ENCODE measurements at regions not wholly inside any gene's neighbourhood (a gene's known extent, or its start where the extent isn't known, plus 50 kb on each side); places are given as distances from the start of the nearest gene placed in this dataset.
"Not testable (repeated sequence)": the region's sequence is repeated elsewhere in the genome, so short reads cannot be mapped to it uniquely, and the experiment has no call there.

DNA sequence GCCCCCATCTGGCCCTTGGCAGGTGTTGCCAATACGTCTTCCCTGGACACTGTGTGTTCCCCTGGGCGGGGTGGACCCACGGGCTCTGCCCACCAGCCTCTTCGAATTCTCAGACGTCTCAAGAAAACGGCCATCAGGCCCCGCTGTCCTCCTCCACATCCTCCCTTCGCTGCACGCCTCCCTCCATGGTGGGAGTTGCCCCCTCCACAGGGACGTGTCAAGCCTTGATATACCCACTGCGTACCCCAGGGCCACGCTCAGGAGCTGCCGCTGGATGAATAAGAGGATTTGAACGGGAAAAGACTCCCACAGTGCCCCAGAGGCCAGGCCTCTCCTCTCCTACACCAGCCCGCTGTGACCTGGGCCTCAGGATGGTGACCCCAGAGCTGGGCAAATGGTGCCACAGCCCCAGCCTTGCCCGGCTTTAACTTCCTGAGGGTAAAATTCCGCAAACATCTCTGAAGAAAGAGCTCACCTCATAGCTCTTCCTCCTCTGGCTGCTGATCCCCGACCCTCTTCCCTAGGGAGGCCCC, 399.3 kb upstream of the MYT1L start:
- DNase-seq, result no peak

DNA sequence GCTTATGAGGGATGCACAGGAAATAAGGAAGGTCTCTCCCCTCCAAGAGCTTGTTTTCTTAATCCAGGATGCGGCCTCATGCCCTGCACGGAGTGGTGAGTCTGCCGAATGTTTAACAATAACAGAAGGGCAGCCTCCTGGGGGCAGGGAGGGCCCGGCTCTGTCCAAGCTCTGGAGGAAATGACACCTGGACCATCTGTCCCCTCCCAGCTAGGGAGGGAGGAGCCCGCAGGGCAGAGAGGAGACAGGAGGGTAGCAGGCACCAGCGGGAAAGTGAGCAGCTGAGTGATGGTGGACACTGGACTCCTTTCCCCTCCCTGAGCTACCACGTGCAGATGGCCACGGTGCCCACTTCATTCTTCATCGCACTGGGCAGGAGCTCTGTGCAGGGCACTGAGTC, 398.2 kb upstream of the MYT1L start:
- no peak for DNase-seq

DNA sequence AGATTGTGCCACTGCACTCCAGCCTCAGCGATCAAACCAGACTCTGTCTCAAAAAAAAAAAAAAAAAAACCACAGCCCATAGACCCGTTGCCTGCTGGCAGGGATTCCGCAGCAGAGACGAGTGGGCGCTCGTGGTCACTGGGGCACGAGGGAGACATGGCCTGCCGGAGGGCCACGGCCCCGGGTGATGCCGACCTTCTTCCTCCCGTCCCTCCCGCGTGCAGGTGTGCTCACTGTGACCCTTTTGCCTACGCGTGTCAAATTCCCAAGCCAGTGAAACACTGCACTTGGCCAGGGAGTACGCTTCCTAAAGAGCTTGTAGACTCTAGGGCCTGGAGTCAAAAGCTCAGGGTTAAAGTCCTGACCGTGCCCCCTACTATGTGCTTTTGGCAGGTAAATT, 397.6 kb upstream of the MYT1L start:
- no peak for DNase-seq

DNA sequence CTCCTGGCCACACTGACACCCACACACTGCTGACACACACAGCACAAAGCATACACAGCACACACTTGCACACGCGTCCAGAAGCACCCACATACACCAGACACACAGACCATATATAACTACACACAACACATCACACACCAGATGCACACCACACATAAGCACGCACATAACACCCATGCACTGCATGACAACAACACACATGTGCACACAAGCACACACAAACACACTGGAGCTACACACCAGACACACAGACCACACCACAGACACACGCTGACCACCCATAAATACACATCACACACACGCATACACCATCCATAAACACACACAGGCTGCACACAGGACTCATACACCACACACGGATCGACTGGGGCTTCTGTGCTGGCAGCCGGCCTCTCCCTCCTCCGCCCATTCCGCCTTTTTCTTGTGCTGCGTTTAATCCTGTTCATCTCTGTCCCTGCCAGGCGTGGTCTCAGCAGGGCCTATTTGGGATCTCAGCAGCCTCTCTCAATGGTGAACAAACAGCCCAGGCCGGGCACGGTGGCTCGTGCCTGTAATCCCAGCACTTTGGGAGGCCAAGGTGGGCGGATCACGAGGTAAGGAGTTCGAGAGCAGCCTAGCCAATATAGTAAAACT, 396.9 kb upstream of the MYT1L start:
- DNase-seq, result no peak

DNA sequence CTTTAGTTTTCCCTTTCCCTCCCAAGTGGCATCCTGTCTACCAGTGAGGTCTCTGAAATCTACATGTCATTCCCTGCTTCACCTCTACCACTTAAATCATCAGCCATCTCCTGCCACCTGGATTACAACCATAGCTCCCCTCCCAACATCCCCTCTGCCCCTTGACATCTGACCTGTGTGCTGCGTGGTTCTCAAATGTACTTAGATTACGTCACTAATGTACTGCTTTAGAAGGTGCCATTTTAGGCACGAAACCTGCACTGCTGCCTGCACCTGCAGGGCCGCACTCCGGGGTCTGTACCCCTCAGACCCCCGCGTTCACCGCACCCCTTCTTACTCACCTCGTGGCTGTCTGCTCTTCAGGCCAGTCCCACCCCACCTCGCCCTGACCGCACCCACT, 395.1 kb upstream of the MYT1L start:
- no peak for DNase-seq

DNA sequence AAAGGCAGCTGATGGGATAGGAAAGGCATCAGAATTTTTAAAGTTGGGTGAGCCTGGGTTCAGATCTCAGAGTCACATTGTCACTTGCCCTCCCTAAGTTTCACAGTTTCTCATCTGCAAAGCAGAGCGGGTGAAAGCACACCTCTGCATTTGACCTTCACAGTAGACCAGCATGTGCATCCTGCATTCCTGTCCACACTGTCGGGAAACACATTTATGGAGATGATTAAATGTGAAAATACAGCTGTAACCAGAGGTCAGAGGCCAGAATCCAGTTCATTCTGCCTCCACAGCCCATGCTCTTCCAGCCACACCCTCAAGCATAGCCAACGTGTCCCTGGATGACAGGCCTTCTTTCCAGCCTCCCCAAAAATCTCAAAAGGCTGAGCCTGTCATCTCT, 392.0 kb upstream of the MYT1L start:
- DNase-seq, result no peak

DNA sequence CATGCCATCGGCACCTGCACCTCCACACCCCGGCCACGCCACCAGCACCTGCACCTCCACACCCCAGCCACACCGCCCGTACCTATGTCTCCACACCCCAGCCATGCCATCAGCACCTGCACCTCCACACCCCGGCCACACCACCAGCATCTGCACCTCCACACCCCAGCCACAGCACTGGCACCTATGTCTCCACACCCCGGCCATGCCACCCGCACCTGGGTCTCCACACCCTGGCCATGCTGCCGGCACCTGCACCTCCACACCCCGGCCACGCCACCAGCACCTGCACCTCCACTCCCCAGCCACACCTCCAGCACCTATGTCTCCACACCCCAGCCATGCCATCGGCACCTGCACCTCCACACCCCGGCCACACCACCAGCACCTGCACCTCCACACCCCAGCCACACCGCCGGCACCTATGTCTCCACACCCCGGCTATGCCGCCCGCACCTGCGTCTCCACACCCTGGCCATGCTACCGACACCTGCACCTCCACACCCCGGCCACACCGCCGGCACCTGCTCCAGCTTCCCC, 390.3 kb upstream of the MYT1L start:
- no peak for DNase-seq

DNA sequence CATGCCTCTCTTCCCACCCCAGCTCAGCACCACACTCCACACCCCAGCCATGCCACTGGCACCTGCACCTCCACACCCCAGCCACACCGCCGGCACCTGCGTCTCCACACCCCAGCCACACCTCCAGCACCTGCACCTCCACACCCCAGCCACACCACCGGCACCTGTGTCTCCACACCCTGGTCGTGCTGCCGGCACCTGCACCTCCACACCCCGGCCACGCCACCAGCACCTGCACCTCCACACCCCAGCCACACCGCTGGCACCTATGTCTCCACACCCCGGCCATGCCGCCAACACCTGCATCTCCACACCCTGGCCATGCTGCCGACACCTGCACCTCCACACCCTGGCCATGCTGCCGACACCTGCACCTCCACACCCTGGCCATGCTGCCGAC, 389.7 kb upstream of the MYT1L start:
- DNase-seq, result not testable (repeated sequence)

DNA sequence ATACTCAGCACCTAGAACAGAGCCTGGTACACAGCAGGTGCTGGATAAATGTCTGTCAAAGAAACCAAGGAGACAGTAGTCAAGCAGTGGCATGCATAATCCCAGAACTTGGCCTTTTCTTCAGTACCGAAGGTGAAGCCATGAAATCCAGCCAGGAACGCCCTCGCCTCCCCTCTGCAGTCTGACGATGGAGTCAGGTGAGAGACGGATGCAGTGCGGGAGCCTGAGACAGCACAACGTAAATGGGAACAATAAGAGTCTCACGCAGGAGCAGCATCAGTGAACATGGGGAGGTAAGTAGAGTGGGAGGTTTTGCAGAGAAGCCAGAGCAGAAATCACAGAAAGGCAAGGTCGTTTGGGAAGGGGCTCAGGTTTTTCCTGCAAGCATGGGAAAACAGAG, 389.3 kb upstream of the MYT1L start:
- no peak for DNase-seq

DNA sequence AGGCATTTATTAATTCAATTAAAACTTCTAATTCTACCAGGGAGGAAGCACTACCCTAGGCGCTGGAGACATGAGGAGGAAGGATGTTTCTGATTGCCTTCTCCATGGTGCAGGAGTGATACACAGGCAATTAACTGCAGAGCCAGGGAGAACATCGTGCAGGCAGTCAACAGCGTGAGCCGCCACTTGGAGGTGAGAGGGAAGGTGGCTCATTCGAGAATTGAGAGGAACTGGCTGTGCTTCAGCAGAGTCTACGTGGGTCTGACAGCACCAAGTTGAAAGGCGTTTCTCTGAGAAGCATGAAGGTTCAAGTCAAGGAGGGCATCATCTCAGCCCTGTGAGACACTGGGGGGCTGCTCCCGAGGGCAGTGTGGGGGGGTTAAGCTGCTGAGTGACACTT, 388.7 kb upstream of the MYT1L start:
- DNase-seq, result no peak

DNA sequence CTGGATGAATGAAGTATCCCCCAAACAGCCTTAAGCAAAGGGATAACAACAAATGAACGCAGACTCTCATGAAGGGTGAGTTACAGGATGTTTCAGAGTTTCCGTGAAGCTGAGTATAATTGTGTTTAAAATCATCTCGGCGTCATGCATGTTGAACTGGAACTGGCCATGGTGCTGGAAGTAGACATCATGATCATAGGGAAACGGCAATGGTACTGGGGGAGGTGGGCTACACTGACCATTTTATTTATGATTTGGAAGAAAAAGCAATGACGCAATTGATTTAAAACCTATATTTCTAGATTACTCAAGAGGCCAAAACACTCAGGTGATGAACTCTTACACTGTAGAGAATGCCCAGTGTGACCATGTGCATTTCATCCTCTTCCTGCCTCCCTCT, 387.9 kb upstream of the MYT1L start:
- no peak for DNase-seq

DNA sequence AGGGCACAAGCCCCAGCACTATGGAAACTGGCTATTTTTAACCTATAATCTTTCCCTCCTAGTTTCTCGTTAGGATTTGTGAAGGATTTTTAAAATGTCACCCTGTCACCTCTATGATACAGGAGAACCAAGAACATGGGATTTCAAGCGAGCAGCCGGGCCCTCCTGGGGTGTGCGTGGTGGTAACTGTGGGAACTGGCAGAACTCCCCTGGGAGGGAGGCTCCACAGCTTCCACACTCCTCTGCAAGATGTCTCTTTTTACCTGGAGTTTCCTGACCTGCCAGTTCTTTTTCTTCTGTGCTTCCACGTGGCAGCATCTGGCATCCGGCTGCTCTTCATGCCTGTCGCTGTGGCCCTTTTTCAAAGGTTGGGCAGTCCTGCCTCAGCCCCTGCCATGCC, 386.3 kb upstream of the MYT1L start:
- DNase-seq, result no peak

DNA sequence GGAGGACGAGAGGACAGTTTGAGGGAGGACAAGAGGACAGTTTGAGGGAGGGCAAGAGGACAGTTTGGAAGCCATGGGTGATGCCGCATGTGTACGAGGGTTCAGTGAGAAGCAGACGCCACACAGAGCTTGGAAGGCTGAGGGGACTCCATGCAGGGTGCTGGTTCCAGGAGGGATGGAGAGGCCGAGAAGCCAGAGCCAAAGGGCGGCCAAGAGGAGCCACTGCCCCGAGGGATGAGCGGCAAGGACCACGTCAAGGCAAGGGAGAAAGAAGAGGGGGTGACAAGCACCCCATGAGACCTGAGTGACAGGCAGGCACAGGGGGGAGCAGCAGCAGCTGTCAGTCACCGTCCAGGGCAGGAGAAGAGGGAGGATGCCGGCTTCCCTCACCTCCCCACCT, 385.7 kb upstream of the MYT1L start:
- no peak for DNase-seq

DNA sequence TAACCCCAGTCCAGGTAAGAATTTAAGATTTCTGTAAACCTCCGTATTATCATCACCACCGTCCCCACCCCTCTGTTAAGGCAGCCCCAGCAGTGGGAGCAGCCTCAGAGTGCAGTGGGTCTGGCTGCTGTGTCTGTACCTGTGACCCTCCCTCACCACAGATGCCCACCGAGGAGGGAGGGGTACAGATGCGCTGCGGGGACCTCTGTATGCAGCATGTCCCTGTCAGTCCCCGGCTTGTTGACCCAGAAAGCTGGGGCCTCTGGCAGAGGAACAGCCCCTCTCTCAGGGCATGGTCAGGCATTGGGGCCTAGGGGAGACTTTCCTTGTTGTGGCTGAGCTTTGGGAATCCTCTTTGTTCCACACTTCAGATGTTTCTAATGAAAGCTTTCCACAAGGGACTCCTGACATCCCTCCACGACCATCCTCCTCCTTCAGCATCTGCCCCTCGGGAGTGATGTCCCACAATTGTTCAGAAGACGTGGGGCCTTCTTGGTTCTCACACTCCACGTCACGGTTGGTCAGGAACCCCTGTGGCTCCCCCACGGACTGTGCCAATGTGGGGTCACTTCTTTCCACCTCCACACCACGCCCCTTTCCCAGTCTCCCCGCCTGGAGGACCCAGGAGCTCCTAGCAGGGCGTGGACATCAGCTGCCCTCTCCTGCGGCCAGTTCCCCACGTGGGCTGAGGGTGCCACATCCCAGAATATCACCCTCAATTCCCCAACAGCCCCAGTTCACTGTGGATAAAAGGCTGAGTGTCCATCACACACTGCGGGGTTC, 384.2 kb upstream of the MYT1L start:
- no peak for DNase-seq

DNA sequence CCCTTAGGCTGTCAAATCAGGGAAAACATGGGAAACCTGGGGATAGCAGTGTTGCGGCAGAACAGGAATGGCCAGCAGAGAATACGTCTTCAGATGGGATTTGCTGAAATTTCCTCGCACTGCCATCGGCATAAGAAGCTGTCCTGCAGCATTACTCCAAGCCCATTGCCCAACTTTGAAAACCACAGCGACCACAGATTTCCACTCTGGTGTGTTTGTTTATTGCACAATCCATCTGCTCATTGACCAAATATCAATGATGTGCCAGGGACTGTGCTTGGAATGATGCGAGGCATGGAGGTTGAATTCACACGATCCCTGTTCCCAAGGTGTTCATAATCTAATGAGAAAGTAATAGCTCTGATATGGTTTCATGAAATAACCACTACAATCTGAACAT, 383.3 kb upstream of the MYT1L start:
- peak; percentile 1 to 22 for DNase-seq

DNA sequence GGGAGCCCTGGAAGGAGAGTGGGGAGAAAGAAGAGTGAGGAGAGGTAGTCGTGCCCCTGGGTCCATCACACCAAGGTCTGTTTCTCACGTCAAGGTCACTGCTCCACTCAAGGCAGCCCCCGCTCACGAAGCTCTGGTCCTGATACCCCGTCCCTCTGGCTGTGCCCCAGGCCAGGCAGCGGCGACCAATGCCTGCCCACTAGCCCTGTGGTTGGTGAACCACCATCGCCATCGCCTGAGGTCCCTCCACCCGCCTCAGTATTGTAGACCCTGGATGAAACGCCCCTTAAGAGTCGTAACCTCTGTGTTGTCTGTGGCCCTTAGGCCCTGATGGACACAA, 378.3 kb upstream of the MYT1L start:
- DNase-seq, result no peak

DNA sequence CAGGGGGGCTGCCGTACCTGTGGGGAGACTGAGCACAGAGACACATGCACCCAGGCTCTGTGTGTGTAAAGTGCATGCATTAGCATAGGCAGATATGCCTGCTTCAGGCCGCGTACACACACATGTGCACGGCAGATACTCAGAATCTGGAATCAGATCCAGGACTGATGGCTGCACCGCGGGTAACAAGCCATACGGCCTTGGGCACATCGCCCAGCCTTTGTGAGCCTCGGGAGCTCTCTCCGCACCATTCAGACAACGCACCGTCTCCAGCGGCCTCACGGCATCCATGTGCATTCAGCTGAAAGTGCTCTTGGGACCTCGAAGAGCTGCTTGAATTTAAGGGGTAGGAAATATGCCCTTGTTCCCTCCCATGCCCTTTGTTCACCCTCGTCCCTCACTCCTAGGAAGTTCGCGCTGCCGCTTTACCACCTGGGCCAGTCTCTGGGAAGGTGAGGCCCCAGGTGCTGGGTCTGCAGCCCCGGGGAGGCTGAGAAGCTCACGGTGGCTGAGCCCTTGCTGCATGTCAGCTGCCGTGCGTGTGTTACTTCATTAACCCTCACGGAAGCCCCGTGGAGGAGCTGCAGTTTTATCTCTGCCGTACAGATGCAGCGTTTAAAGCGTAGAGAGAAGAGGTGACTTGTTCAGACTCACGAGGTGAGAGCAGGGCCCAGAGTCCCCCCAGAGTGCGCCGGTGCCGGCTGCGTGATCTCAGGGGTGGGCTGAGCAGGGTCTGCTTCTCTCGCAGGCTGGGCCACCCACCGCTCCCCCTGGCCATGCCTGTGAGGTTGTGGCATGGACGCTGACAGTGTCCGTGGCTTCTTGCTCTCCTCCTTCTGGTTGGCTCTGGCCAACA, 377.7 kb upstream of the MYT1L start:
- DNase-seq, result no peak

DNA sequence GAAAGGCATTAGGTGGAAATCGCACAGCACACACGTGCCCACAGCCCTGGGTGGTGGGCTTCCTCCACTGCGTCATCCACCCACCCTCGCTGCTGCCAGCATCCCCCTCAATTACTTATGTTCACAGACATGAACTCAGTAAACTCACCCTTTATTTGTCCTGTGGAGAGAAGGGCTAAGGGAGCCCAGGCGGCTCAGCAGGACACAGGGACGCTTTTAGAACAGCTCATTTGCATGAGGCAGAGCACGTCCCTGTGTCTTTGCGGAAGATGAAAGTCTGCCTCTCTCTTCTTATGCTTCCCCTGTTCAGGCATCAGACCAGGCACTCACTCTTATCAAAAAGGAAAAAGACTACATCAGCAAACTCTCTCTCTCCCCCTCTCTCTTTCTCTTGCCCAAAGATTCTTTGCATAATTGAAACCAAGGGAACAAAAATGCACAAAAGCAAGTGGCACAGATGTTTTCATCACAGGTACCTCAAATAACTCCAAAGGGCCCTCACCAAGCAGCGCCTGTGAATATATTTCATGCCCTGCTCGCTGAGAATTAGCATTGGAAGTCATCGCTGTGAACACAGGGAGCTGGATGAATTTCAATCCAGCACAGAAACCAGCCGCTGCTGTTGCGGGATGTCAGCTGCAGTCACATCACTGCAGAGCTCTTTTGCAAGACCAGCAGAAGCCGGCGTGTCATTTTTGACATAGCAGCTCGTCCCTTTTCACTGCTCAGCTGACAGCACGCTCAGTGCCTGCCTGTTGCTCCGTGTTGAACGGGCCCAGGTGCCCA, 376.3 kb upstream of the MYT1L start:
- no peak for DNase-seq

DNA sequence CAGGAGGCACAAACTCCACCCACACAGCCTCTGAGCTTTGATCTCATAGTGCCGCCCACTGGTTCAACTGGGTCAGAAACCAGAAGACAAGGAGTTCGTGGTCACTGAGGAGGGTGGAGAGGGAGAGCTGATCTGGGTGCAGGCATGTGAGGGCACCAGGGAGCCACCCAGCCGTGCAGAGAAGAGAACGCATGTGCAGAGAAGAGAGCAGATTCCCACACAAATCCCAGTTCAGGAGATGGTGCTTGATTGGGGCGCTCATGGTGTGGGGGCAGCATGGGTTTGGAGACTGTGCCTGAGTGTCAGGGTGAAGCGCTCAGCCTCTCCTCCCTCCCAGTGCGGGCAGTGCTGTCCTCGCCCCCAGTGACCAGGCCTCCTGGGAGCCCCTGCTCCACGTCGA, 375.2 kb upstream of the MYT1L start:
- DNase-seq, result no peak

DNA sequence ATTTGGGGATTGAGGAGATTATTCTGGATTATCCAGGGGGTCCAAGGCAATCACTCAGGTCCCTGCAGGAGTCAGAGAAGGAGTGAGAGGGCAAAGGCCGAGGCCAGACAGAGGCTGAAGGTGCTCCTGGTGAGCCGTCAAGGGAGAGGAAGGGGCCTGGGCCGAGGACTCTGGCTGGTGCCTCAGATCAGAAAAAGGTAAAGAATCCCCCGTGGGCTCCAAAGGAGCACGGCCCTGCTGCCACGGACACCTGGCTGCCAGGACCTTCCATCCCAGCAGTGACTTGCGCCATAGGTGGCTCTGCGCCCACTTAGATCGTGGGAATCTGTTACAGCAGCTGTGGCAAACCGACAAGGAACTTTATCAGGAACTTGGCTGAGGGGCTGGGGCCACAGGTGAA, 374.8 kb upstream of the MYT1L start:
- no peak for DNase-seq

DNA sequence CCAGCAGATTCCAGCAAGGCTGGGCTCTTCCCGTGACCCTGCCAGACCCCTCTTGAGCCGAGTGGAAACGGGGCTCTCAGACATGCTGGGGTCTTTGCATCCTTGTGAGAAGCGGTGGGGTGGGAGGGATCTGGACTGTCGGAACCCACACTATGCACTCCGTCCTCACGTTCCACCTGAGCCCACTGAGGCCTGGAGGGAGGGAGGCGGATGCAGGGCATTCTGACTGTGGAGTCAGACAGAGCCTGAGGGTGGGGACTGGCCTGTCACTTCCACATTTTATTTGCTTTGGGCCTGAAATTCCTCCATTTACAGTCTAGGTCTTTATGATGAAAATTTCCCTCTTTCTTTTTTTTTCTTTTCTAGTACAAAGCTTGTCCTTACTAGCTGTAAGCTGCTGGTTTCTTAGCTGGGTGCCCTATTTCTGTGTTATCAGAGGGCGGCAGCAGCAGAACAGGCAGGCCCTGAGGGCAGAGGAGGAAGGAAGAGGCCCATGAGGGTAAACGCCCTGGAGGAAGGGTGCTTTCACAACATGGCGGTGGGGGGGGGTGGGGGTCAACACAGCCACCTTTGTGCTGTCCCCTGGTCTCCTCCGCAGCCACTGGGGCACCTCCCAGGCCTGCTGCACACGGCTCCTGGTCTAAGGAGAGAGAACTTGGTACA, 373.5 kb upstream of the MYT1L start:
- DNase-seq, result peak; percentile 52 to 58

DNA sequence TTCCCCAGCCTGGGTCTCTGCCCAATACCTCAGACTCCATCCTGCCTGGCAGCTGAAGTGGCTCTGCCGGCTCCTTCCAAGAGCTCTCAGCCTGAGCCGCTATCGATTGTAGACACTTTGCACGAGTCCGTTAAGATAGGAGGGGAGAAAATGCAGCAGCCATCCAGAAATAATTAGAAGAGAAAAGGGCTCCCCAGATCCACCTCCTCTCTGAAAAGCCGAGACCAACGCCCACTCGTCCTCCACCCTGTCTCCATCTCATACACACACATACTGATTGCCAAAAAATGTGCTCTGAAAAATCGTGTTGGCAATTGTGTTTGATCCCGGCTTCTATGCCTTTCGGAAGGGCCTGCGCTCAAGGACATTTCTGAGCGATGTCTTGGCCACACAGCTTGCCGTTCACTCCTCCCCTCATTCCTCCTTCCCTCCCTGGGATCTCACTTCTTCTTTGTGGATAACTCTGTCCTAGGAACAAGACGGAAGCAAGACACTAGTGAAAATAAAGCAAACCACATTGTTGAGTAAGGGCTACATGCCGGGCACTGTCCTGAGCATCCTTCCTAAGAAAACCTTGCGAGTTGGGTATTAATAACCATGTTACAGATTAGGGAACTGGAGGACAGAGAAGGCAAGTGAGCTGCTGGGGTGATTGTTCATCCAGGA, 372.8 kb upstream of the MYT1L start:
- DNase-seq, result no peak

Data from AML-193 (cell line).